RKO (cell line): ENCODE measurements at regions not wholly inside any gene's neighbourhood (a gene's known extent, or its start where the extent isn't known, plus 50 kb on each side); places are given as distances from the start of the nearest gene placed in this dataset.

Experiments used
- DNase-seq: peaks from one replicate; pipeline ENCODE4 v3.0.0-alpha.2; 2016; ENCODE audit warnings: low spot score

DNA sequence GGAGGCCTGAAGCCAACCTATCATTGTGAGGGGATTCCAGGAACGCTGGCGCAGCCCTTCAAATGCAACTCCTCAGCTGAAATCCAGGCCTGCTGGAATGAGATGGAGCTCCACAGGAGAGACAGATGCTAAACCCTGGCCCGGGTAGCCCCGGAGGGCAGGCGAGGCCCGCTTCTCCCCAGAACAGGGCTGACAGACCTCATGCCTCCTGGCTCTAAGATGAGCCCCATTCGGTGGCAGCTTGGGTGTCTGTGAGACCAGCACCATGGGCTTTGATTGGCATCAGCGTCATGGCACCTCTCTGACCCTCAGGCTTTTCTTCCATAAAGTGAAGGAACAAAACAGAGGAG, 382.2 kb downstream of the BCL11B start:
- DNase-seq = no peak

DNA sequence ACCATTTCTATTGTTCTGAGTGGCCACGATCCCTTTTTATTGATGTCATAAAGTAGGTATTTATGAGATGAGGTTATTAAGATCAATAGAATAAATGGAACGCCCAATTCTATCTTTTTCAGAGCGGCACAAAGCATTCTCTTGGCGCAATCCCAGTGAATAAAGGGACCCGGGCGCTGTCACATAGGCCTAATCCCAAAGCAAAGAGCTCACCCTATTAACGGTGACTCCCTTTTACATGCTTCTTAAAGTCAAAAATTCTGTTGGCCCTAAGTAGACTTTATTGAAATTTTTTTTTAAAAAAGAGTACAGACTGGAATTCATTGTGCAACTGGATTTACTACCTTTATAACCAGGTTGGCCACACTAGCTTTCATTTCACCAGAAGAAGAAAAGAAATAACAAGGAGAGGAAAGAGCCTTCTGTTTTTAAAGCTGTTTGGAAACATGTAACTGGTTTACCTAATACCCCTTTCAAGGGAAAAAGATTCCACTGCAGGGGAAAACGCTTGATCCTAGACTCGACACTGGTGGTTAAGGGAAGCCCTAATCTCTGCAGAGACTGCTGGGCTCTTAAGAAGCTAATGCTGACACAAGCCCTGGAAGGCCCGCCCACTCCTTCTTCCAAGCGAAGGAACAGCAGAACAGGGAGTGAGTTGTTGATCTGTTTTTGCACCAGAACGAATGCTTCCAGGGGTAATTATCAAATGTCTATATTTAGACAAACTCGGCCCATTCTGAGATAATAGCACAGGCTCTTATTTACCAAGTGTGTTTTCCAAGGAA, 381.2 kb downstream of the BCL11B start:
- no peak for DNase-seq

DNA sequence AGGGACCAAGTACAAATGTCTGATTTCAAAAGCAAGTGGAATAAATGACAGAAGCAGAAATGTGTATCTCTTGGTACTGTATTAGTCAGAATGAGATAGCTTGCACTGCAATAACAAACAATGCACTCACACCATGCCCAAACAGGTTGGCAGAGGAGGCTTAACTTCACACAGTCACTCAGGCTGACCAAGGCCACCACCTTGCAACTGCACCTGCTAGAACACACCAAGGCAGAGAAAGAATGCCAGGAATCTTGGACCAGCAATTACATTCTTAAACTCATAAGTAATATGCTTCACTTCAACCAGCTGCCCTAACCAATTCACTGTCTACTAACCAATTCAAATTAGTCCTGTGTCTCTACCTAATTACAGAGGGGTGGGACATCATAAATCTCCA, 378.3 kb downstream of the BCL11B start:
- DNase-seq = no peak

DNA sequence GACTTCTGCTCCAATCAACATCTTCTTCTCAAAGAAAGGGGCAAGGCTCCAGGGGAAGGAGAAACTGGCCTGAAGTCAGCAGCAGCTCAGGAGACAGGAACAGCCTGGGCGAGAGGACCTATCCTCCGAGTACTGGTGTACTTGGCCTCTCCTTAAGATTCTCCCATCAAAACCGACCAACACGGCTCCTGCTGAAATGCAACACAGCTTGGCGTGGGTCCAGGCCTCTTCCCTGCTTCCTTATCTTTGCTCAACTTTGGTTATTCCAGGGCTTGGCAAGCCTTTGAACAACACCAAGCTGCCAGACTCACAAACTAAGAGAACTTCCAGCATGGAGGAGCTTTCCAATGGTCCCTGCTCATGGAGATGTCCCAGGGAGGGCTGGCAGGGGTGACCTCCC, 377.4 kb downstream of the BCL11B start:
- DNase-seq = no peak

DNA sequence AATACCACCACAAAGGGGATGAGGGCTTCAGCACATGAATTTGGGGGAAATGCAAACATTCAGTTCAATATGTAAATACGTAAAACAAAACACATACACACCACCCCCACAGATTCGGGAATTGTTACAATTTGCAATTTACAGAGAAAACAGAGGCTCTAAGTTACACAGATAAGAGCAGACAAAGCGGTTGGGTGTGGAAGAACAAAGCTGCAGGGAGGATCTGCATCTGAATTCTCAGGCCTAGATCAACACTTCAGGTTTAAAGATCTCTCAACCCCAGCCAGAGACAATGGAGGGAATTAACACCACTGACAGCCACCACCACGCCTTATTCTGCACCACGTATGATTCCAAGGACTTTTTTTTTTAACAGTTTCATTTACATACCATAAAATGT, 375.5 kb downstream of the BCL11B start:
- DNase-seq = no peak

DNA sequence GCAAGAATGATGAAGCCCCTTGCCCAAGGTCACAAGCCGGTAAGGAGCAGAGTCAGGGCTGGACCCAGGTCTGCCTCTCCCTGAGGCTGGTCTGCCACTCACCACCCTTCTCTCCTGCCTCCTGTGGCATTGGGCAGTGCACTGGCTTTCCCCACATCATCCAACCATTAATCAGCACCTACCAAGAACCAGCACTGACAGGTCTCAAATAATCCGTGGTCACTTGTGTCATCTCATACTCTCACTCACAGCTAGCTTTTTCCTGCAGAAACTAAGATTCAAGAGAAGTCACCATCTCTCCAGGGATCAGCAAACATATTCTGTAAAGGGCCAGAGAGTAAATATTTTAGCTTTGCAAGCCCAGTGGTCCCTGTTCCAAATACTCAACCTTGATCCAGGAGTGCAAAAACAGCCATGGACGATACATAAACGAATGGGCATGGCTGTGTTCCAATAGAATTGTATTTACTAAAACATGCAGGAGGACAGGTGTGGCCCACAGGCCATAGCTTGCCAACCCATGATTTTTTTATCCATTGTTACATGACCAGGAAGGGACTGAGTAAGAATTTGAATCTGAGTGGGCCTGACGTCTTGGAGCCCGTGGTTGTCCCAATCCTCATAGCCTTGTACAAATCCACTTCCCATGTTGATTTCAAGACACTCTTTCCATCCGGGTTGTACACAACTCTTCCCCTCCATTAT, 374.2 kb downstream of the BCL11B start:
- DNase-seq = no peak

DNA sequence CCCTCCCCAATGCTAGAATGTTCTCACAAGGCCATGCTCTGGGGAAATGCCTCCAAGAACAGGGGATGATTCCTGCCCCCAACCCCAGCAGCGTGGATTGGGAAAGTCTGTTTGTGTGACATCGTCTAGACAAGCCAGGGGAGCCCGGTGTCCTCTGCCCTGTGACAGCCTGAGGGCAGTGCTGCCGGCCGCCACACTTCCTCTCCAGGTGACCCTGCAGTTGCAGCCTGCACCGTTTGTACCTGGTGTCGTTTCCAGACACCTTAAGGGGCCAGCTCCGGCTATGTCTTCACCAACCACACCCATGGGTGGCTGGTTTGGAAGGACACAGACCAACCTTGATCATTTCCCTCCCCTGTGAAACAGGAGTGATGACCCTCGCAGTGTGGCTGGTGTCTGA, 372.6 kb downstream of the BCL11B start:
- no peak for DNase-seq

DNA sequence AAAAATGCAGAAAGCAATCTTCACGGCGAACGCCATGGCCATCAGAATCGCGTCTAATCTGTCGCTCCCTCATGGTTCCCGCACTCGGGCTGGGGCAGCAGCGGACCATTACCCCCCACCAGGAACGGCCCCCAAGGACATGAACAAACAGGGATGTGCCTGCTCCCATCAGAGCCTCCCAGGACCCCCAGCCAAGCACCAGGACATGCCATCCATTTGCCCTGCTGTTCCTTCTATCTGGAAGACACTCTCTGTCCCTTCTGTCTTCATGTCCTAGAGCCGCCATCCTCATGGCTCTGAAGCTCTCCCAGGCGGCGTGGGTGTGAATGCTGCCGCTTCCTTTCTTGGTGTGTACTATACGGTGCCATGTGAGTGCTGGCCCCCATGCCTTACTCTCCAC, 371.8 kb downstream of the BCL11B start:
- DNase-seq = no peak

DNA sequence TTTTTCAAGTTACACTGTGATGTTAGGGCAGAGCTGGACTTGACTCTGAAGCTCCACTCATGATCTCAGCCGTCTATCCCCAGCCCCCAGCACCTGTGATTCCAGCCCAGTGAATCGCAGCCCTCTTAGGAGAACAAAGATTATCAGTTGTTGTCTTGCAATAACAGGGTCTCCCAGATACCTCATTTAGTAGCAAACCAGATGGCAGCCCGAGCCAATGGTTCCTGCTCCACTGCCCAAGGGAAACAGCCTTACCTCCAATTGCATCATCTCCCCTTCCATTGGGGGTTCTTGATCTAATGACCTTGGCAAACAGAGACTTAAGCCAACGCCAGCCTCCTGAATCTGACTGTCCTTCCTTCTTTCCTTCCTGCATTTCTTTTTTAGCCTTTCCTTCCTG, 371.2 kb downstream of the BCL11B start:
- DNase-seq = no peak

DNA sequence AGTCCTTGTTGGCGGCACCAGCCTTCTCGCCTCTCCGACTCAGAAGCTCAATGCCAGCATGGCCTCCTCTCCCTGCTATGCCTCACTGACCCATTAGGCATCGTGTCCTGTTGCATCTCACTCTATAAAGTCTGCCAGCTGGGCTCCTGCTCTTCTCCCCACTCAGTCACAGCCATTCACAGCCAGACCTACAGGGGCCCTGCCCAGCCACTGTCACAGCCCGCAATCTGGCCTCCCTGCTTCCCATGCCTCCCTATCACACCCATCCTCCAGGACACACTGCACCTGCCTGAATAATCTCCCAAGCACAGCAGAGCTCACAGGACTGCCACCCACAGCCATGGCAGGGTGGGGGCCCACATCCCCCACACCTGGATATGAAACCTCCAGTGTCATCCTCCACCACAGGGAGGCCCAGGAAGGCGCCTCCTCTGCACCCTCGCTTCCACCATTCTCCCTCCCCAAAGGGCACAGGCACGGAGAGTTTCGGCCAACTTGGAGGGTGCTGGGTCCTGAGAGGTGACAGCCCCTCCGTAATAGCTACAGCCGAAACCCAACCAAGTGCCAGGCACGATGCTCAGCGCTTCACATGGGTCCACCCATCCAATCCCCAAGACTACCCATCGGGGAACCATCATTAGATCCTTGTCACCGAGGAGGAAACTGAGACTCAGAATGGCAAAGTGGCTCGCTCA, 370.3 kb downstream of the BCL11B start:
- DNase-seq = no peak

DNA sequence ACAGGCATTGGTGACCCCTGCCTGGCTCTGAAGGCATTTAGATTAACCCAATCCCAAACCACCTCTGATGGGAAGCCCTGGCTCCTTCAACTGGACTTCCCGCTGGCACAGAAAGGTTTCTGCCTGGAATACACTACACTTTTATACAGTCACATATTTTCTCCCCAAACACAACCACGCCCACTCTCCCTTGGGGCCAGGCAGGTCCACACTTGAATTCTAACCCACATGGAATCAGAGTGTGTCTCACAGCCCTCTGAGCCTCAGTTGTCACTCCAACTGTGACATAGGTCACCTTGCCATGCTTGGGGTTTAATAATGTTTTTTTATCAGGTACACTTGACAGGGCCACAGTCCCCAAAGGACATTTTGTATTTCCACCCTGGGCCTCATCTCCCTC, 368.6 kb downstream of the BCL11B start:
- no peak for DNase-seq

DNA sequence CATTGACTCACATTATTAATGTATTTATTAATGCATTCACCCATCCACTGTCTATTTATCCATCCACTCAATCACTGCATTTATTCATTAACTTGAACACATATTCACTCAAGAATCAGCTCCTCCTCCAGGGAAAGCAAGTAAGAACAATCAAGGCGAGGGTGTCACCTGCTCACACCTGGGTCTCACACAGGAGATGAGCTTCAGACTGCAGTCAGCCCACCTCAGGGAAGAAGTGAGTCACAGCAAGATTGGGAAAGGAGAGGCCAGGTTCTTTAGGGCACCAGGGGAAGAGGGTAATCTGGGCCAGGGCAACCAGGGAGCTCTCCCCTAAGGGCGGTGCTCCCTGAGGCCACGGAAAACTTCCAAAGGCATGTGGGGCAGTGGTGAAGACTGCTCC, 367.3 kb downstream of the BCL11B start:
- no peak for DNase-seq

DNA sequence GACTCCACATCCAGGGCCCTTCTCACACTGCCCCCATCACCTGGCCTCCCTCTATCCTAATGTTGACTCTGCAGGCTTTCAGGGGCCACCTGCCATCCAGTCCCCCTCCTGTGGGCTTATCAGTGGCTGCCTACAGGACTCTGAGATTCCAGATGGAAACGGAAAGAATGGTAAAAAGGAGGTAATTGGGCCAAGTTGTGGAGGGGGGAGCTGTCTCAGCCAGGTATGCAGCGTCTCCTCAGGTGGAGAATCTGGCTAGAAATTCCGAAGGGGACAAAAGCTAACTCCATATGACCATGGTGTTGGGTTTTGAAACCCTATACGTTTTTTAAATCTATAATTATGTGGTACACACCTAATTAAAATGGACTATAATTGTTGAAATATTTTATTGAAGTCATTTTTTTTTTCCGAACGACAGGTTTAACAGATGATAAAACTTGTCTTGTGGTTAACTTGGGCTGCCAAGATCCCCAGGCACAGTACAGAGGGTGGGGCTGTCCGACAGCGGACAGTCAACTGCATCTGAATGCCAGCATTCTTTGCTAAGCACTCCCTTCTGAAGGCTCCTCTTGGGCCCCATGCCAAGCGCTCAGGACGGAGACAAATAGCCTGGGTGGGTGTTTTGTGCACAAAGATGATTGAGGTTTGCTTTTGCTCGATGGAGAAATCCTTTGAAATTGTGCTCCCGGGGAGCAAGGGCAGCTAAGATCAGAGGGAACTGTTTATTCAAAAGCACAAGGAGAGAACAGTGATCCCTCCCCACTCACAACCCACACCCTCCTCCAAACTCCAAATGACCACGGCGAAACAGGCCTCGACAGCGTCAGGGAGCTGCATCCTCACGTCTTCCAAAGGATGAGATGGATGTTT, 365.6 kb downstream of the BCL11B start:
- DNase-seq = no peak

DNA sequence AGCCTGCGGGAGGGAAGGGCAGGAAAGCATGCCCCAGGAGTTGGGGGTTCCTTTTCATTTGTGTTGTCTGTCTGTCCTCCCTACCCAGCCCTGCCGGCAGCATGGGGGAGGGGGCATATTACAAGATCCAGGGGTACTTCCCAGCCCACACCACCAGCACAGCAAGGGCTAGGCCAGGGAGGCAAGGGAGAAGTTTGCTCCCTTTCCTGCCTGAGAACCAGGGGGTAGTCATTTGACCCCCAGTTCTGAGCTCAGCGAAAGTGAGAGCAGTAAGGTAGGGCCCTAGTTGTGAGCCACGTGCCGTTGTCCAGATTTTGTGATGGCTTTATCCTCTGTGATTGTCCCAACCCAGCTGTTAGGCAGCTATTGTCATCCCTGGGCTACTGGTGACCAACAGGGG, 364.7 kb downstream of the BCL11B start:
- DNase-seq = no peak

DNA sequence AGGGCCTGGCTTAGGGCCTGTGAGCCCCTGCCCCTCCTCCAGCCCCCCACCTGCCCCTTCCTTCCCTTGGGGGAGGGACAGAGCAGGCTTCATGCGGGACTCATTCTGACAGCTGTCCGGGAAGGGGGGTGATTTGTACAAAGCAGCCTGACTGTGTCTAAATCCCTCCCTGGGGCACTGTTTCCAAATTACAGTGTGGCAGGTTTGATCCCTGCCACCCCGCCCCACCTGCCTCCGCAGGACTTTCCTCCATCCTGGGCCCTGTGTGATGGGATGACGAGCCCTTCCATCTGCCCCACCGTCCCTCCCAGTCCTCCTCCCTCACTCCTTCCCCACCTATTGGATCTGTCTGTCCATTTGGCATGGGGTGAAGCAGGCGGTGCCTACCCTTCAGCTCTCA, 363.9 kb downstream of the BCL11B start:
- no peak for DNase-seq

DNA sequence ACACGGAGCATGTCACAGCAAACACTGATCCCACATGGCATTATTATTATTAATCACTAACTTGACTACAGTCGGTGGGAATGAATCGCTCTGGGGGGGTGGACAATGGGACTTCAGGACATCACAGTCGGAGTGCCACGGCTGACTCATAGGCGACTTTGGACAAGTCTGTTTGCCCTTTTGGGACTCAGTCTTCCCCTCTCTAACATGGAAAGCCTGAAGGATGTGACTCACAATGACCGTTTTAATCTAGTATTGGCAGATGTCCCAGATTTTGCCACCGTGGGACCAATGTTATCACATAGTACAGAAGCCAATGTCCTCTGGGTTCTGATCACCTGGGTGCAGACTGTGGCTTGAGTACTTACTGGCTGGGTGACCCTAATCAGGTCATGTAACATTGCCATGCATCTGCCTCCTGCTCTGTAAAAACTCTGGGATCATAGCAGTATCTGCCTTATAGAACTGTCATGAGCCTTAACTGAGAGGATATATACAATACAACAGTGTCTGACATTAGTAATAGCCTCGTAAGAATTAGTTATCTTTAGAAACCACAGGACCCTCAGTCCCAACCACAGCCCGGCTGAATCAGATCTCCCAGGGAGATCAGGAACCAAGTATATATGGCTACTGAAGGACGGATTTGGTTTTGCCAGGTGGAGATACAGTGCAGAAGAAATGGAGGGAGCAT, 362.6 kb downstream of the BCL11B start:
- peak; percentile 61 for DNase-seq

DNA sequence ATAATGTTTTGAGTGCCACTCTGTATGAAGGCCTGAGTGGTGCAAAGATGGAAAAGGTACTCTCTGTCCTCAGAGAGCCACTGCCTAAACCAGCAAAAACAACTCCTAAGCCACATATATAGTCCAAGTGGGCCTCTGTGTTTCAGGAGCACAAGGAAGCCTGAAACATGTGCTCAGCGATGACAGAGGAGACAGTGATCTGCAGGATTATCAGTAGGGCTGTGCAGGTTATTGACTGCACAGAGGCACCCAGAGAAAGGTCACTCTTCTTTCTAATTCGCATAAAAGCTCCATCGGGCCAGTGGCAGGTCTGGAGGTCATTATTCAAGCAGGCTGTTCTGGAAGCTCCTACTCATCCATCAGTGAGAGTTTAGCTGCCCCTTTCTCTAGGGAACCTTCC, 361.9 kb downstream of the BCL11B start:
- DNase-seq = no peak

DNA sequence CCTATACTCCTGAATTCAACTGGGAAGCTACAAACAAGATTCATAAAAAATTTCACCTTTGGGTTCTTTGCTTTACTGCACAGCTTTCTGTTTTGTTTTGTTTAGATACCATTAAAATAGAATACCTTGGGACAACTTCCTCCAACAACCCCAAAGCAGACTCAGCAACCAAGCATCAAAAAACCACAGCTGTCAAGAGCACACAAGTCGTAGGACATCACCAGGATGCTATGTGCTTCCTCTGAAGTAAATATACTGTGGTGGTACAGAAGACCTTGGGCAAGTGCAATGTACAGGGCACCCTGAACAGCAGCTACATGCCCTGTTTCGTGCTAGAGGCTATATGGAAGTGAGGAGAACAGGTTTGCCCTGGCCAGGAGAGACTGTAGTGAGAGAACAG, 359.3 kb downstream of the BCL11B start:
- DNase-seq = no peak

DNA sequence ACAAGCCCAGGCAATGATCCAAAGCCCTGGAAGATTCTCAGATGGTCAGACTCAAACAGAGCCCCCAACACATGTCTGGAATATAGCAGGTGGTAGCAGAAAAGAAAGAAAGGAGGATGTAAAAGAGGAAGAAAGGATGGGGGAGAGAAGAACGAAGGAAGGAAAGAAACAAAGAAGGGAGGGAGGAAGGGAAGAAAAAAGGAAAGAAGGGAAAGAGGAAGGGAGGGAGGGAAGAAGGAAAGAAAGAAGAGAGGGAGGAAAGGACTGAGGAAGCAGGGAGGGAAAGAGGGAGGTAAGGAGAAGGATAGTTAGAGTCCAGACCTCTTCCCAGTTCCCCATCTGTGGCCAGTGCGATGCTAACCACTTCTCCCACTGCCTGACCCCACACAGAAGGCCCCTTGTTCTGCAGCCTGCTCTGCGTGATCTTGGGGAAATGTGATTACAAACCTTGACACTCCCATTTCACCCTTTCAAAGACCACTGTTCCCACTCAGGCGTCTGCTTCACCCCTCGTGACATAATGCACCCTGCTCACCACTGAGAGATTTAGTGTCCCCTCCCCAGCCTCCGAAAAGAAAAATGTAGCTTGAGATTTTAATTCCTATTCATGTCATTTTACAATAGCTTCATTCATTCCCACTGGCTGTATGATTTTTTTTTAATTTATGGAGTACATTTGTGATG, 357.9 kb downstream of the BCL11B start:
- DNase-seq = no peak

DNA sequence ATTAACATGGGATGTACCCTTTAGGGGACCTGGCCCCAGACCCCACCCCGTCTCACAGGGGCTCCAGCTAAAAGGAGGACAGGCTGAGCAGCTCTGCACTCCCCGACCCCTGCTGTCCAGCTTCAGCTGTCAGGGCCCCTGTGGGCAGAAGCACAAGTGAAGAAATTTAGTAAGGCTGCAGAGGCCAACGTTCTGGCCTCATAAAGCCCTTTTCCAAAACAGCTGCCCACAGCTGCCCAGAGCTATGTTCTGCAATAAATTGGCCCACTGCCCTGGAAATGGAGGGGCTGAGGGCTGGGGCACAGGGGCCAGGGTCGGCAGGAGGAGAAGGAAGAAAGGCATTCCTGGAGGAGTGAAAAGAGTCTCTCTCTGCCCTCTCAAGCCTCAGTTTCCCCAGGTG, 357.1 kb downstream of the BCL11B start:
- no peak for DNase-seq

DNA sequence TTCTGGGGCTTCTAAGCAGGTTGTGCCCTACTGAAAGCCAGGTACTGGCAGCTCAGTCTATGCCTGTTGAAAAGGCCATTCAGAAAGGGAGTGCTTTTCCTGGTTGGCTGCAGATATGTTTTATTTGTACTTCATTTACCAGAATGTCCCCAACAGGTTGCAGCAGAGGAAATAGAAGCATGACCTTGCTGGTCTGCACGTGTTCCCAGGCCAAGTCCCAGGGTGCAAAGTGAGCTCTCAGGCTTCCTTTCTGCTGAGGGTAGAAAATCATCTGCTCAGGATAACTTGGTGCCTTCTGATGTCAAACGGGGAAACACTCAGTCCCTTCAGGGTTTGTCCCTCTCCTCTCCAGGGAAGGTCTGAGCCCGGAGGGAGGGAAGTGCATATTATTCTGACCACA, 356.4 kb downstream of the BCL11B start:
- no peak for DNase-seq
